ENCODE measurements at regions not wholly inside any gene's neighbourhood (a gene's known extent, or its start where the extent isn't known, plus 50 kb on each side); places are given as distances from the start of the nearest gene placed in this dataset.

DNA sequence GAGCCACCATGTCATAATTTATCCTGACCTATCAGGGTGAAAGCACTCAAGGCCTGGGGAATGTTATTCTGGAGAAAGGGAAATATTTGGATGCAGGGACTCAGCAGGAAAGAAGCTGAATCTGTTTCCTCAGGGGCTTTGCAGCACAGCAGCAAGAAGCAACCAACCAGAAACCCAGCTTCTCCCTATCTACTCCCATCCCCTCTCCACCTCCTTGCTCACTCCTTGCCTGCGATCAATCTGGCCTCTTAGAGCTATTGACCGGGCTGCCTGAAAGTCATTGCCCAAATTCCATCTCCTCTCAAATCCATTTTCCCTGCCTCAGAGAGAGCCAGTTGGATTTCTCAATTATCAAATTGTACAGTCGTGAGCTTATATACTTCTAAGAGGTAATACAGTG, 542.0 kb upstream of the TRPC7 start:
- TF ChIP-seq CTCF (IDR thresholded peaks at IDR 0.05) (no peak), EZH2 (IDR thresholded peaks at IDR 0.05; ENCODE audit: borderline replicate concordance, insufficient read depth, low read depth, low read length, poor library complexity, severe bottlenecking) (no peak)
